Endothelial cell of umbilical vein (primary cell): ENCODE measurements at regions not wholly inside any gene's neighbourhood (a gene's known extent, or its start where the extent isn't known, plus 50 kb on each side); places are given as distances from the start of the nearest gene placed in this dataset.
A peak's percentile ranks its signal among the peaks of the same experiment; 100 is the strongest.

Experiments
- BruUV-seq: library from RNA; stranded (reverse); fragments of 400-500 nt; replicated peaks from 2 replicates; lab custom pipeline; 2021; lab: Mats Ljungman, UMichigan
- CTCF ChIA-PET: fragments of 300-600, 350-600 bp; sonication (Branson Sonifier 250); formaldehyde crosslinking; loops from one replicate; lab custom pipeline; 2021; ENCODE audit warnings: antibody characterized with exemption, inconsistent platforms; lab: Charles Lee
- POLR2A ChIA-PET: fragments of 300-600, 350-600 bp; sonication (Branson Sonifier 250); formaldehyde crosslinking; loops from one replicate; lab custom pipeline; 2021; ENCODE audit warnings: antibody characterized with exemption, inconsistent platforms; lab: Charles Lee
- DNase-seq: peaks from one replicate; pipeline ENCODE4 v3.0.0-alpha.2; 2011; ENCODE audit warnings: low read depth, low spot score
- FAIRE-seq: peaks from 2 replicates; lab custom pipeline; 2011; peaks lifted over from hg19 to GRCh38; lab: Jason Lieb, UNC
- H2AFZ ChIP-seq: 2 replicates; pipeline ENCODE4 v1.6.0; 2012; ENCODE audit warnings: low read depth, low read length, control low read depth, inconsistent platforms
- H3K27ac ChIP-seq: 2 replicates; pipeline ENCODE4 v1.5.1; 2011; ENCODE audit warnings: low read depth, mild to moderate bottlenecking, control low read depth, low read length, moderate library complexity; ENCODE audit not compliant: insufficient read depth
- H3K27me3 ChIP-seq, 2 experiments: 2 replicates each; pipeline versions ENCODE4 v1.6.0 to v1.6.1; 2011; ENCODE audit warnings: low read length in 2 of 2, mixed read lengths in 1 of 2; ENCODE audit not compliant: control insufficient read depth in 2 of 2, insufficient read depth in 2 of 2
- H3K36me3 ChIP-seq, 2 experiments: 2 replicates in 1 of 2; 3 replicates in 1 of 2; pipeline ENCODE4 v1.5.1; 2011; ENCODE audit warnings: low read length in 2 of 2, mild to moderate bottlenecking in 1 of 2, moderate library complexity in 1 of 2; ENCODE audit not compliant: control insufficient read depth in 2 of 2, insufficient read depth in 2 of 2; ENCODE audit errors: extremely low read depth in 1 of 2
- H3K4me1 ChIP-seq: 3 replicates; pipeline ENCODE4 v1.5.1; 2011; ENCODE audit warnings: mild to moderate bottlenecking, low read length; ENCODE audit not compliant: control insufficient read depth, insufficient read depth; ENCODE audit errors: extremely low read depth
- H3K4me2 ChIP-seq: 2 replicates; pipeline ENCODE4 v1.6.1; 2011; ENCODE audit warnings: low read length, control low read depth, mixed read lengths; ENCODE audit not compliant: insufficient read depth
- H3K4me3 ChIP-seq, 3 experiments: fragments of 200-600 bp in 1 of 3; sonication (generic), shearing (Covaris generic) in 1 of 3; replicated peaks in 1 of 3; 2 replicates each; pipeline ENCODE4 v1.5.1; 2011 to 2016; ENCODE audit warnings: control low read depth in 3 of 3, low read length in 3 of 3, mild to moderate bottlenecking in 2 of 3, inconsistent platforms in 1 of 3, low read depth in 1 of 3, moderate library complexity in 1 of 3; ENCODE audit not compliant: insufficient read depth in 1 of 3
- H3K79me2 ChIP-seq: 2 replicates; pipeline ENCODE4 v1.6.0; 2012; ENCODE audit warnings: low read length, inconsistent platforms; ENCODE audit not compliant: control insufficient read depth, insufficient read depth
- H3K9ac ChIP-seq: replicated peaks from 2 replicates; pipeline ENCODE3; 2011; ENCODE audit warnings: low read length, control low read depth; ENCODE audit not compliant: insufficient read depth; ENCODE audit errors: extremely low read depth
- H3K9me1 ChIP-seq: replicated peaks from 3 replicates; pipeline ENCODE4 v1.6.0; 2011; ENCODE audit warnings: mild to moderate bottlenecking, low read length; ENCODE audit not compliant: control insufficient read depth, insufficient read depth; ENCODE audit errors: extremely low read depth
- H3K9me3 ChIP-seq: replicated peaks from 2 replicates; pipeline ENCODE4 v1.5.1; 2012; ENCODE audit warnings: low read length, inconsistent platforms; ENCODE audit not compliant: control insufficient read depth, insufficient read depth
- H4K20me1 ChIP-seq: replicated peaks from 2 replicates; pipeline ENCODE3; 2011; ENCODE audit warnings: mild to moderate bottlenecking, low read length; ENCODE audit not compliant: control insufficient read depth, insufficient read depth; ENCODE audit errors: extremely low read depth
- EZH2 ChIP-seq: IDR thresholded peaks from 2 replicates; pipeline ENCODE4 v1.6.1; 2012; ENCODE audit warnings: borderline replicate concordance, low read depth, mild to moderate bottlenecking, moderate library complexity, low read length, inconsistent platforms; ENCODE audit not compliant: severe bottlenecking
- FOS ChIP-seq: IDR thresholded peaks from 2 replicates; pipeline ENCODE4 v1.6.1; 2011; ENCODE audit warnings: mild to moderate bottlenecking, low read length, moderate library complexity, borderline replicate concordance; ENCODE audit not compliant: insufficient read depth
- GATA2 ChIP-seq: IDR thresholded peaks from 2 replicates; pipeline ENCODE4 v1.7.0; 2011; ENCODE audit warnings: low read depth, mild to moderate bottlenecking, moderate library complexity, mixed read lengths, low read length; ENCODE audit not compliant: insufficient read length, insufficient read depth
- JUN ChIP-seq: IDR thresholded peaks from 2 replicates; pipeline ENCODE4 v1.6.1; 2011; ENCODE audit warnings: borderline replicate concordance, low read depth; ENCODE audit not compliant: insufficient read length, insufficient read depth
- MAX ChIP-seq: IDR thresholded peaks from 2 replicates; pipeline ENCODE4 v1.6.1; 2011; ENCODE audit not compliant: insufficient read depth, insufficient read length
- MYC ChIP-seq: IDR thresholded peaks from one replicate; pipeline ENCODE4 v1.6.1; 2011; ENCODE audit warnings: mild to moderate bottlenecking, low read depth, low read length
- POLR2A ChIP-seq: IDR thresholded peaks from 2 replicates; pipeline ENCODE4 v1.6.1; 2012; ENCODE audit warnings: low read depth, mild to moderate bottlenecking, control low read depth, low read length
- POLR2AphosphoS5 ChIP-seq: IDR thresholded peaks from 2 replicates; pipeline ENCODE4 v1.6.1; 2012; ENCODE audit warnings: low read depth, mild to moderate bottlenecking, control low read depth, low read length, moderate library complexity; ENCODE audit not compliant: insufficient read depth
- dilution Hi-C: fragments of 300-500 bp; cut with MboI; formaldehyde crosslinking; loops from one replicate; pipeline ENCODE4 v1.15.0; 2019; ENCODE audit warnings: low sequenced_read_pairs; ENCODE audit not compliant: extremely low pct_ligation_motif_present
- intact Hi-C: fragments of 100-400 bp; cut with micrococcal nuclease; formaldehyde crosslinking; loops from one replicate; pipeline ENCODE4 v1.10.0; 2022
- TF ChIP-seq, protein P1 (sequence below), 2 donors: IDR thresholded peaks; 1 replicate in 1 of 2; 2 replicates in 1 of 2; pipeline ENCODE4 v1.5.1; 2011; ENCODE audit warnings: low read length in 2 of 2, mild to moderate bottlenecking in 2 of 2, moderate library complexity in 2 of 2, control low read depth in 1 of 2, inconsistent platforms in 1 of 2, low read depth in 1 of 2; ENCODE audit not compliant: insufficient read depth in 1 of 2; ENCODE audit errors: extremely low read depth in 1 of 2

- Histone ChIP-seq H3K4me1 (peaks cover 22% of the 10 kb centered on the region), H4K20me1 (no peaks in the 10 kb centered on the region), H3K4me2 (no peak overlapping the region), H3K4me3 (no peak overlapping the region), H3K36me3 (no peaks in the 10 kb centered on the region), H3K79me2 (no peaks in the 10 kb centered on the region), H2AFZ (no peak overlapping the region), H3K27ac (no peak overlapping the region), H3K9me3 (no peaks in the 10 kb centered on the region), H3K9me1 (no peaks in the 10 kb centered on the region), H3K9ac (no peak overlapping the region), H3K27me3 (no peaks in the 10 kb centered on the region)
- BruUV-seq: no TSS peak
- ChIA-PET CTCF (interaction anchor here (1.1 to 1.6 kb wide), 2 partner anchors 9 to 220 kb away, joined by 3 read pairs; no protein-coding TSS in a partner anchor), POLR2A (no interaction called here)
- intact Hi-C loops (no loop called here), dilution Hi-C loops (no loop called here)
- FAIRE-seq: no peak
- no peak for TF ChIP-seq MYC
- TF ChIP-seq, protein P1, sequence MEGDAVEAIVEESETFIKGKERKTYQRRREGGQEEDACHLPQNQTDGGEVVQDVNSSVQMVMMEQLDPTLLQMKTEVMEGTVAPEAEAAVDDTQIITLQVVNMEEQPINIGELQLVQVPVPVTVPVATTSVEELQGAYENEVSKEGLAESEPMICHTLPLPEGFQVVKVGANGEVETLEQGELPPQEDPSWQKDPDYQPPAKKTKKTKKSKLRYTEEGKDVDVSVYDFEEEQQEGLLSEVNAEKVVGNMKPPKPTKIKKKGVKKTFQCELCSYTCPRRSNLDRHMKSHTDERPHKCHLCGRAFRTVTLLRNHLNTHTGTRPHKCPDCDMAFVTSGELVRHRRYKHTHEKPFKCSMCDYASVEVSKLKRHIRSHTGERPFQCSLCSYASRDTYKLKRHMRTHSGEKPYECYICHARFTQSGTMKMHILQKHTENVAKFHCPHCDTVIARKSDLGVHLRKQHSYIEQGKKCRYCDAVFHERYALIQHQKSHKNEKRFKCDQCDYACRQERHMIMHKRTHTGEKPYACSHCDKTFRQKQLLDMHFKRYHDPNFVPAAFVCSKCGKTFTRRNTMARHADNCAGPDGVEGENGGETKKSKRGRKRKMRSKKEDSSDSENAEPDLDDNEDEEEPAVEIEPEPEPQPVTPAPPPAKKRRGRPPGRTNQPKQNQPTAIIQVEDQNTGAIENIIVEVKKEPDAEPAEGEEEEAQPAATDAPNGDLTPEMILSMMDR (IDR thresholded peaks at IDR 0.05; ENCODE audit: extremely low read depth in 1 of 2, insufficient read depth in 1 of 2, low read depth in 1 of 2, low read length in 2 of 2): no peak
- TF ChIP-seq POLR2A: no peak
- peak; percentile 3 for DNase-seq
These were observed 167.8 kb upstream of the CCDC54 start for GRCh38 chr3:107209302-107209990.

DNA sequence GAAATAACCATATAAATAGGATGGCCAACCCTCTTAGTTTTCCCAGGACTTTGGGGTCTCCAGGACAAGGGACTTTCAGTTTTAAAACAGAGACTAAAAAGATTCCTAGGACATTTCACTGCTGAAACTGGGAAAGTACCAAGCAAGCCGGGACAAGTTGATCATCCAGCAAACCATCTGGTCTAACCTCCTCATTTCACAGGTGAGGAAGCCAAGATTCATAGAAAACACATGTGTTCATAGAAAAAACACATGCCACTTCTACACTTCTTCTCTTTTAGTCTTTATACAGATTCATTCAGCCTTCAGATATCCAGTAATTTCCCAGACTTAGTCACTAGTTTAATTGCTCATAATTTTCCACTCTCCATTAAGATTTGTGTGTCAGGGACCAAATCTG is 165.6 kb upstream of the CCDC54 start:
- ChIA-PET POLR2A (no interaction called here), CTCF (interaction anchor here (1.0 to 1.2 kb wide), 2 partner anchors 17 to 24 kb away, joined by 3 to 4 read pairs; no protein-coding TSS in a partner anchor)
- no peak overlapping the region for H2AFZ ChIP-seq
- H3K36me3 ChIP-seq: no peaks in the 10 kb centered on the region
- H3K4me2 ChIP-seq: no peak overlapping the region
- no TSS peak for BruUV-seq
- TF ChIP-seq MYC (no peak), JUN (no peak), EZH2 (no peak), POLR2A (no peak), FOS (no peak), GATA2 (no peak), MAX (no peak), POLR2AphosphoS5 (no peak)
- TF ChIP-seq, protein P1 (IDR thresholded peaks at IDR 0.05; ENCODE audit: extremely low read depth in 1 of 2, insufficient read depth in 1 of 2, low read depth in 1 of 2, low read length in 2 of 2): no peak
- H3K4me1 ChIP-seq: peaks cover 22% of the 10 kb centered on the region
- H3K79me2 ChIP-seq: no peaks in the 10 kb centered on the region
- H3K27me3 ChIP-seq: no peaks in the 10 kb centered on the region
- no peak for DNase-seq
- H3K9me1 ChIP-seq: no peaks in the 10 kb centered on the region
- no peak overlapping the region for H3K27ac ChIP-seq
- H3K9ac ChIP-seq: no peak overlapping the region
- dilution Hi-C loops (no loop called here), intact Hi-C loops (no loop called here)
- H3K4me3 ChIP-seq: no peak overlapping the region
- no peaks in the 10 kb centered on the region for H4K20me1 ChIP-seq
- H3K9me3 ChIP-seq: no peaks in the 10 kb centered on the region
- FAIRE-seq: no peak
